AG09319 (cell line): ENCODE measurements at regions not wholly inside any gene's neighbourhood (a gene's known extent, or its start where the extent isn't known, plus 50 kb on each side); places are given as distances from the start of the nearest gene placed in this dataset.

Source experiments
- DNase-seq: peaks from one replicate; pipeline ENCODE4 v3.0.0-alpha.2; 2010; ENCODE audit warnings: low read depth; ENCODE audit errors: extremely low read depth
- TF ChIP-seq, protein P1 (sequence below): IDR thresholded peaks from 2 replicates; pipeline ENCODE4 v1.5.1; 2011; ENCODE audit warnings: low read depth, mild to moderate bottlenecking, inconsistent platforms, low read length, moderate library complexity

- no peak for DNase-seq
- TF ChIP-seq, protein P1, sequence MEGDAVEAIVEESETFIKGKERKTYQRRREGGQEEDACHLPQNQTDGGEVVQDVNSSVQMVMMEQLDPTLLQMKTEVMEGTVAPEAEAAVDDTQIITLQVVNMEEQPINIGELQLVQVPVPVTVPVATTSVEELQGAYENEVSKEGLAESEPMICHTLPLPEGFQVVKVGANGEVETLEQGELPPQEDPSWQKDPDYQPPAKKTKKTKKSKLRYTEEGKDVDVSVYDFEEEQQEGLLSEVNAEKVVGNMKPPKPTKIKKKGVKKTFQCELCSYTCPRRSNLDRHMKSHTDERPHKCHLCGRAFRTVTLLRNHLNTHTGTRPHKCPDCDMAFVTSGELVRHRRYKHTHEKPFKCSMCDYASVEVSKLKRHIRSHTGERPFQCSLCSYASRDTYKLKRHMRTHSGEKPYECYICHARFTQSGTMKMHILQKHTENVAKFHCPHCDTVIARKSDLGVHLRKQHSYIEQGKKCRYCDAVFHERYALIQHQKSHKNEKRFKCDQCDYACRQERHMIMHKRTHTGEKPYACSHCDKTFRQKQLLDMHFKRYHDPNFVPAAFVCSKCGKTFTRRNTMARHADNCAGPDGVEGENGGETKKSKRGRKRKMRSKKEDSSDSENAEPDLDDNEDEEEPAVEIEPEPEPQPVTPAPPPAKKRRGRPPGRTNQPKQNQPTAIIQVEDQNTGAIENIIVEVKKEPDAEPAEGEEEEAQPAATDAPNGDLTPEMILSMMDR, result no peak
Measured at GRCh38 chr4:124055896-124056295, 656.6 kb downstream of the ANKRD50 start.

DNA sequence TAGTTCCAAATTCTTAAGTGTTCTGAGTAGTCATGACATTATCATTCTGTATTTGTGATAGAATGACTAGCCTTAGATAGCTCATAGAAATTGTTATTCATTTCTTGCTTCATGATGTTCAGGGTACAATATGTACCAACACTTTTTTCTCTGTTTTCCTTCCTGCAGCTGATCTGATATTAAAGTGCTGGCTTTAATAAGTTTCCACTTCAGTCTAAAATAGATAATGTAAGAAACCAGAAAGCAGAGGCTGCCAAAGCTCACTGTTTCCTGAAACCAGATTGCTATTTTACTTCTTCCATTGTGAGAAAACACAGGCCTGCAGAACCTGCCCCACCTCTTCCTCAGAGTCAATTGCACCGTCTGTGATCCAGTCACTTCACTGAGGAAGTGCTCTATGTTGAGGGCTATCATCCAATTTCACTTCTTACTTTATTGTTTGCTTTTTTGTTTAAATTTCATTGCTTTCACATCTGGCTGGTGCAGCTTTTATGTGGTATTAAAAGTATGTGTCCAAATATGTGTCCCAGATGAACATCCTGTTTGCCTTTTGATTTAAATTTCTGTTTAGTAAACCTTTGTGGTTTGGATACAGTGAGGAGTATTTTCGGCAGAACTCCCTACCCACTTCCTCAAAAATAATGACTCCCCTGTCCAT, 652.1 kb downstream of the ANKRD50 start:
- TF ChIP-seq, protein P1, result no peak
- DNase-seq, result no peak

DNA sequence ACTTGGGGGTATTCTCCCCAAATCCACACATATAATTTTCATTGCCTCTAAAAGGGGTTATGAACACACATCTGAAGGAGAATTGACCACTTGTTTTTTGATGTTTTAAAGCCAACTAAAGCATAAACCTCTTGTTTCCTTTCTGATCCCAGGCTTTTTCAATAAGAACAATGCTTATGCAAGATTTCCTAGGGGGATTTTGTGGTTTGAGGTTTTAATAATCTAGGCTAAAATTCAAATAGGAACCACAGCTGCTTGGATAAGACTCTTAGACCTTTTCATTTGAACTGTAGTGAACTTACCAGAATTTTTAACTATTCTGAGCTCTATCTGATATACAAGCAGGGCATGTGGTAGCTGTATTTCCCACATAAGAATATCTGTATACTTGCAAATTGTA, 651.1 kb downstream of the ANKRD50 start:
- DNase-seq, result peak; percentile 57
- TF ChIP-seq, protein P1, result no peak

GRCh38 chr4:124065422-124065821, 647.1 kb downstream of the ANKRD50 start:
- TF ChIP-seq, protein P1, result no peak
- DNase-seq, result no peak

- TF ChIP-seq, protein P1, result no peak
- no peak for DNase-seq
Measured at GRCh38 chr4:124065936-124066335, 646.6 kb downstream of the ANKRD50 start.

DNA sequence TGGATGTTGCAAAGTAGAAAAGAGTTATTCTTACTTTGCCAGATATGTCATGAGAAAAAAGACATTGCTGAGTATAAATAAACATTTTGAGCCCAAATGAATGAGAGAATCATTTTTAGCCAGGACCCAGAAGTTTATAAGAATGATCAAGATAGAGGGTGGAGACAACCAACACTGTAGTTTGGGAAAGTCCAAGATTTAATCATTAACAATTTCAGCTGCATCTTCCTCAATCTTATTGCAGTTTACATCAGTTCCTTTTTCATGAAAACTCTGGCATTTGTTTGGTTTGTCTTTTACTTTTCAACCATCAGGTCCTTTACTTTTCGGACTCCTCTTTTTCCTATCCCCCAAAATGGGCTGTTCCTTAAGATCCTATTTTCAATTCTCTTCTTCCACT, 645.9 kb downstream of the ANKRD50 start:
- TF ChIP-seq, protein P1, result no peak
- no peak for DNase-seq

DNA sequence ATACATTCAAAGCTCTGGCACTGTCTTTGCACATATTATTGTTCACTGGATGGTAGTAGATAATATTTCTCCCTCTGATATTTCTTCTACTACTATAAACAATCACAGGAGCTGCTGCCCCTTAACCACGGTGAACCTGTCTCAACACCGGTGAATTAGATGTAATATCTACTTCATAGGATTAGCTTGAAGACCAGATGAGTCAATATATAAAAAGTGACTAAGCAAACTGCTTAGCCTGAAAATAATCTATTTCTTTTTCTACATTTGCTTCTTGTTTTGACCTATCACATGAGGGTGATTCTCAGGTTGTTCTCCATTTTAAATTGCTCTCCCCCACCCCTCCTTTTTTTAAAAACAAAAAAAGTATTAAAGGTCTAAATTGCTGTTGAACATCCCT, 645.5 kb downstream of the ANKRD50 start:
- TF ChIP-seq, protein P1, result no peak
- no peak for DNase-seq
